NK-92 treated with Interleukin-12 subunit alpha and Interleukin-12 subunit beta, amount 100 ng/mL, for 24 hours (cell line): ENCODE measurements at regions not wholly inside any gene's neighbourhood (a gene's known extent, or its start where the extent isn't known, plus 50 kb on each side); places are given as distances from the start of the nearest gene placed in this dataset.

Experiments used
- DNase-seq: peaks from one replicate; lab custom pipeline; 2025; lab: John Stamatoyannopoulos, UW

DNA sequence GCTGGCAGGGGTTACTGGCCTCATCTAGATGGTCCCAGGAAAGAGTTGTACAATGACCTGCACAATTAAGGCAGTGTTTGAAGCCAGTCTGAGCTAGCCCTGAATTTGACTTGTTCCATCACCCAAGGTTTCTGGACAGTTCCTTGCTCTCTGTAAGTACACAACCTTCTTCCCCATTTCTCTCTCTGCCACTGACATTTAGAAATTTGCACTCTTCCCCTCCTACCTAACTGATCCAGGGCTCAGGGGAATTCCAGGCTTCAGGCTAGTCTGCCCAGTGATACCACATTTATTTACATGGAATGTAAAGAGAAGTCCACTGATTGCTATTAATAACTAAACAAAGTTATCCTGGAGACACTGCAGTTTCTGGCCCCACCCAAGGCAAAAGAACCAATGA, 139.0 kb upstream of the GPR26 start:
- no peak for DNase-seq

DNA sequence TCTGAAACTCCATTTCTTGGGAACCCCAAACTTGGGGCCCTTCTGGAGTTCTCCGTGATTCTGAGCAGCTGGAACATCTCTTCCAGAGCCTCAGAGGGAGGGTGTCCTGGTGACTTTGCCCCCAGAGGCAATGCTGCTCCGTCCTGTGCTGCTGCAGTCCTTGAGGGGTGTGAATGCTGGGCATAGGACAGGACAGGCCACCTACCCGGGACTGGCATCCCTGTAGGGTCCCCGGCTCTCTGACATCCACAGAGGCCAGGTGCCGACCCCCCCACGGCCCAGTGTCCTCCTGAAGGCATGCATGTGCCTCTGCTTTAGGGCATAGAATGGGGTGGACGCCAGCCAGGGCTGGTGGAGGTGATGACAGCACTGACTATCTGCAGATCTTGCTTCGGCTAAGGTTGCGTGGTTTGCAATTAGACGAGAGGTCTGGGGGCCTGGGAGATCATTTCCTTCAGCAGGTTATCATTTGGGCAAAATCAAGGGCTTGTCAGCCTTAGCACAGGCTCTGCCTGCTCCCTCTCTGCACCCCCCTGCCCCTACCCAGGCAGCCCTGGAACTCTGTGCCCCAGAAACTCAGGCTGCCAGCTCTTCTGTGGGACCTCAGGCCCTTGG, 136.9 kb upstream of the GPR26 start:
- DNase-seq: no peak

DNA sequence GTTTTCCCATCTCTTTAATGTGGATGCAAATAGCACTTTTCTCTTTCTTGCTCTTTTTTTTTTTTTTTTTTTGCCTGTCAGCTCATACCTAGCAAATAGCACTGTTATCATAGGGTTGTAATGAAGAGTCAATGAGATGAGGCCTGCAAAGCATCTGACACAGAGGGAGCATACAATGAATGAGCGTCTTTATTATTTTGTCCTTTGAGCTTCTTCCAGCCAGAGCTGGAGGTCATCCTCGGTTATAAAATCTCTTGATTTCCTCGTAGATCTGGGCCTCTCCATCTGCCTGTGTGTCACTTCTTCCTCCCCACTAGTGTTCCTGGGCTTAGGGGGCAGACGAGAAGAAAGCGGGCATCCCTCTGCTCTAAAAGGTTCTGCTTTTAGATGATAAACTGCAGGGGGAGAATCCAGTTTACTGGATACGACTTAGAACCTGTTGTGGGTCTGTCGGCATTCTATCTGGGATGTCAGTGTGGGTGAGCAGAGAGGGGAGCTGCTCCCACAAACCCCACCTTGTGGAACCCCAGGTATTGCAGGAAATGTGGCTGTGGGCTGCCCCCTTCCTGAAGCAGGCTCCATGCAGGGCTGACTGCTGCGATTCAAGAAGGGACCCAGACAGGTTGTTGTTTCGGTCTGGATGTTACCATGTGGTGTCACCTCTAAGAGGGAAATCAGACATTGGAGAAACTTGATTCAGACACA, 135.8 kb upstream of the GPR26 start:
- no peak for DNase-seq

DNA sequence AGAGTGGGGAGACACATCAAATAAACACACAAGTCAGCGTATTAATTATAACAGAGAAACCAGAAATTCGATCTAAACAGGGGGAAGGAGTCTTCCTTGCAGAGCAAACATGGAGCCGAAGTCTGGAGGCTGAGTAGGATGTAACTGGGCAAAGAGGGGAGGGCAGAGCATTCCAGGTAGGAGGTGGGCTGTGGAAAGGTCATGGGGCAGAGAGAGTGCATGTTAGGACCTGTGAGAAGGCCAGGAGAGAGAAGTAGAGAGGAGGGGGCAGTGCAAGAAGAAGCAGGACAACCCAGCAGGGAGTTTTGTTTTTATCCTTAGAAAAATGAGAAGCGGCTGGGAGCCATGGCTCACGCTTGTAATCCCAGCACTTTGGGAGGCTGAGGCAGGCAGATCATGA, 130.8 kb upstream of the GPR26 start:
- DNase-seq: no peak

DNA sequence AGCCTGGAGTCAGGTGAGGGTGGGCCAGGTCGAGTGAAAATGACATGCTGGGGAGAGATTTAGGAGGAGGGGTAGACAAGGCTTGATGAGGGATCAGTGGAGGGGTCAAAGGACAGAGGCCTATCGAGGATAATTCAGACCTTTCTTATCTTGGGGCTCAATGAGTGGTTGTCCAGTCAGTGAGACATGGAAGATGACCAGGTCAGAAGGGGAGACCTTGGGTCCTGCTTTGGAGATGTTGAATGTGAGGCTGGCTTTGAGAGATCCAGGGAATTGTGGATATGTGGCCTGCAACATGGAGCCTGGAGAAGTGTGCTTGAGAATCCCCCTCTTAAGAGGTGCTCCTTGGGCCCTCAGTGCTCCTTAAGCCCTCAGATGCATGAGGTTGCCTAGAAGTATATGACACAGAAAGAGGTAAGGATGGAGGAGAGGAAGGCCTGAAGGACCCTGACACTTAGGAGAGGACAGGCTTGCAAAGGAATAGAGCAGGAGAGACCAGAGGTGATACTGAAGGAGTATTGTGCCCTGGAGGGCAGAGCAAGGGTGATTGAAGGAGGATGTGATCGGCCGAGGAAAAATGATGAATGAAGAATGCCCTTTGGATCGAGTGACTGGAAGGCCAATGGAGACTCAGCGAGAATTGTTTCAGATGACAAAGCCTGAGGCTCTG, 129.8 kb upstream of the GPR26 start:
- DNase-seq: no peak

DNA sequence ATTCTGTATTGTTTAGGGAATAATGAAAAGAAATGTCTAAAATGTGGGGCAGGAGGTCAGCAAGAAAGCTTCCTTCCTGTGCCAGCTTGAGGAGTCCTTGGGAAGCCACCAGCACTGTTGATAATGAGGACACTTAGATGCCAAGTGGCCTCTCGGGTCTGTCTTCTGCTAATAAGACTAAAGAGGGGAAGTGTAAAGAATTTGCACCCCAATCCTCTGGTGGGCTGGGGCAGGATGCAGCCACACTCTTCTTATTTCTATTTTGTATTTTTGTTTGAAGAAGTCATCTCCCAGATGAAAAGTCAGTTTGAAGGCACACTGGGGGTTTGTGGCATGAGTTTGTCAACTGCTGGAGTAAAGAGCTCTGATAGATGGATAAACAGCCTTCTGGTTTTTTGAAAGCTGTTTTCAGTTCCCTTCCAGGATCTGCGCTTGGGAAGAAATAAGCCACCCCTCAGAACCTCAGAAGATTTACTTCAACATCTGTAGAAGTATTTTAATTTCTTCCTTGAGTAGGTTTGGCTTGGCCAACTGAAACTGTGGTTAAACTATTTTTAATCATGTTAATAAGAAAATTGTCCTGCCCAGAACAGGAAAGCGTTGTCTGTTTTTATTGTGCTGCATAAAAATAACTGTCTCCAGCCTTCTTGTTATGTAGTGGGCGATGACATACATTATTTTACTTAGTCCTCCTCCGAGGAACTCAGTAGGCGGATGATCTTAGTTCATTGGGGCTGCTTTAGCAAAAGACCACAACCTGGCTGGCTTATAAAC, 128.8 kb upstream of the GPR26 start:
- no peak for DNase-seq

DNA sequence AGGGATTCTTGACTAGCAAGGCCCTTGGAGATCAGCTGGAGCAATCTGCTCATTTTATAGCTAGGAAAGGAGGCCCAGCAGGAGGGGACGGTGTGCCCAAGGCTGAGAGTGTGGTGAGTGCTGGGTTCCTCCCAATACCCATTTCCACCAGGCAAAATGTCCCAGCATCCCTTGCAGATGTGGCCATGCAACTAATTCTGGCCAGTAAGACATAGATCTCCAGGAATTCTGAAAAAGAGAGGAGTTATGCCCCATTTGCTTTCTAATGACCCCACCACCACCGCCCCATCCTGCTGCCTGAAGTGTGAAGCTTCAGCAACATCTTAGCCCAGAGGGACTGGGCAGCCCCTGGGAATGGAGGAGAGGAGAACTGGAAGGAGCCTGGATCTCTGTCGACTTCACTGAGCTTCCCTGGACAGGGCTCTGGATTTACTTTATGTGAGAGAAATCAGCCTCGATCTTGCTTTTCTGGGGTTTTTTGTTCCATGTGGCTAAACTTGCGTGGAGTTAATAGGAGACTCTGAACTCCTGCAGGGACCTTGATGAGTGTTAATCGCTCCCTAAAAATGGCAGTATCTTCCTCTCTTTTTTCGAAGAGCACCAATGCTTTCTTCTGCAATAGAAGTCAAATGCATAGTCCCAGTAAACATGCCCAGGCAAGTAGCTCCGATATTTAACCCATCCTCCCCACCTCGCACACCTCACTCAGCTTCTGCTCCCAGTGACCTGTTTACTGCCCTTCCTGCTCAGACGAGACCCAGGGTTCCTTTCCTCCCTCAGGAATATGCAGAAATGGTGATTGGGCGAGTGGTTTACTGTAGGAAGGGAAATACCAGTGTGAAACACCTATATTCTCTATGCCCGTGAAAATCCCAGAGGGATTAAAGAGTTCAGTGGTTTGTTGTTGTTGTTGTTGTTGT, 127.5 kb upstream of the GPR26 start:
- no peak for DNase-seq

DNA sequence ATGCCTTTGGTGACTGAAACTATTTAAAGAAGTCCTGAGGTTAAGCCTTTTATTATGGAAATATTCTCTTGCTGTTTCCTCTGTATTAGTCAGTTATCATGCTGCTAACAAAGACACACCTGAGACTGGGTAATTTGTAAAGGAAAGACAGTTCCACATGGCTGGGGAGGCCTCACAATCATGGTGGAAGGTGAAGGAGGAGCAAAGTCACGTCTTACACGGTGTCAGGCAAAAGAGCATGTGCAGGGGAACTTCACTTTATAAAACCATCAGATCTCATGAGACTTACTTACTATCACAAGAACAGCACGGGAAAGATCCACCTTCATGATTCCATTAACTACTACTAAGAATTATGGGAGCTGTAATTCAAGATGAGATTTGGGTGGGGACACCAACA, 121.2 kb upstream of the GPR26 start:
- no peak for DNase-seq

DNA sequence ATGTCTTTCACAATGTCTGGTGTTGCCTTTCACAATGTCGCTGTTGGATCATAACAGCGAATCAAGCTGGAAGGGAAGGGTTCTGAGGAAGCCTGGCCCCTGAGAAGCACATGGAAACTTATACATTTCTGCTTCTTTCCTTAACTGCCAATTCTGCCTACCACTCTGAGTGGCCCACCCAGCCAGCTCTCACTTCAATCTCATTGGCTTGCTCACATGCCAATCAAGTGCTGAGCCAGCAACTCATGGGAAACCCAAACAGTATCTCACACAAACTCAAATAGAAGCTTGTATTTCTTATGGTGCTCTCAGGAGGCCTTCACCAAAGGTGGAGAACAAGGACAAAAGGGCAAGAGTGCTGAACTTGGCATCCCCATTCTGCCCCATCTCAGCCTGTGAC, 117.4 kb upstream of the GPR26 start:
- DNase-seq: no peak

DNA sequence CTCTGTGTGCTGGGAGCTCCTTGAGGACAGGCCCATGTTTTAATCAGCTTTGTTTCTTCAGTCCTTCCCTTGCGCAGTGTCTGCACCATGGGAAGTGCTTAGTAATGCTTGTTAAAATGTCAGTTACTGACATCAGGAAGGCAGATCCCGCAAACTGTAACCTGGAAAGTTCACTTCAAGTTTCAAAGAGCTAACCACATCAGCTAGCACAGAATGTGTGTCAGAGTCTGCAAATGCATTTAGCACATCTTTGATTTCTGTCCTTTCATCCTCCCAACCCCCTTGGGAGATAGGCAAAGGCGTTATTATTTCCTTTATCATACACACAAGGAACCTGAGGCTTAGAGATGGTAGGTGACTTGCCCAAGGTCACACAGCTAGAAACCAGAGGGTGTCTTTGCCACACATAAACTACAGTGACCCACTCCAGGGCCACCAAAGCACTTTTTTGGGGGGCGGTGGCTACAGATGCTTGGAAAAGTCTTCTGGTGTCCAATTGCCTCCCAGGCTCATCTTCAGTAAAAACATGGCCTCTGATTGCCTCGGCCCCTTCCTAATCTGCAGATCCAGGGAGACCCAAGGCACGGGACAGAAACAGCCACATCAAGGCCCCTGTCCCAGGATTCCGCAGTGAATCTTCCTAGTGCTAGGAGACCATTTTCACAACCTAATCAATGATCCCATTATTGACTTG, 116.2 kb upstream of the GPR26 start:
- no peak for DNase-seq

DNA sequence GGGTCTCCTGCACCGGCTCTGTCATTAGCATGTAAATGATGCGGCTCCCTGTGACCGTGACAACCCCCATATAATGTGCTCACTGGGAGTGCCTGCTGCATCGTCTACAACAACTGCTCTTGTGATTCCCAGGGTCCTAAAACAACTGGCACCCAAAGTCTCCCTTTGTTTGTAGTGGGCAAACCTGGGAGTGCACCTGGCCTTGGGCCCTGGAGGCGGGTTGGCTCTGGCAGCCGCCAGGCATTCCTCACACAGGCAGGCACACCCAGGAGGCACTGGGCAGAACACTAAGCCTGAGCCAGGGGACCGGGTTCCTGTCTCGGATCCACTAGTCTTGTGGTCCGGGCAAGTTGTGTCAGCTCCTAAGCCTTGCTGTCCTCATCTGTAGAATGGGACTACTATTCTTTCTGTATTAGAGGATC, 115.5 kb upstream of the GPR26 start:
- DNase-seq: no peak

DNA sequence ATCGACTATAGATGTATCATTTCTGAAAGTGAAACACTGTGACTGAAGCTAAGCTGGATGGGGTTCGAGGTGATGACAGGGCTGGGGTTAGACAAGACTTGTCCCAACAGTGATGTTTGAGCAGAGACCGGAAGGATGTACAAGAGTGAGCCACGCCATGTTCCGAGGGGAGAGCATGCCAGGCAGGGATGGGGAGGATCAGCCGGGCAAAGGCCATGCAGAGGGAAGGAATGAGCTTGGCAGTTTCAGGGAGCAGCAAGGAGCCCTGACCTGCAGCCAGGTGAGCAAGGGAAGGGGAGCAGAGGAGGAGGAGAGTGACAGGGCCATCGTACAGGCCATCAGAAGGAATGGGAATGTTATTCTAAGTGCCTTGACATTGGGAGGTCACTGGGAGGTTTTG, 114.9 kb upstream of the GPR26 start:
- no peak for DNase-seq

DNA sequence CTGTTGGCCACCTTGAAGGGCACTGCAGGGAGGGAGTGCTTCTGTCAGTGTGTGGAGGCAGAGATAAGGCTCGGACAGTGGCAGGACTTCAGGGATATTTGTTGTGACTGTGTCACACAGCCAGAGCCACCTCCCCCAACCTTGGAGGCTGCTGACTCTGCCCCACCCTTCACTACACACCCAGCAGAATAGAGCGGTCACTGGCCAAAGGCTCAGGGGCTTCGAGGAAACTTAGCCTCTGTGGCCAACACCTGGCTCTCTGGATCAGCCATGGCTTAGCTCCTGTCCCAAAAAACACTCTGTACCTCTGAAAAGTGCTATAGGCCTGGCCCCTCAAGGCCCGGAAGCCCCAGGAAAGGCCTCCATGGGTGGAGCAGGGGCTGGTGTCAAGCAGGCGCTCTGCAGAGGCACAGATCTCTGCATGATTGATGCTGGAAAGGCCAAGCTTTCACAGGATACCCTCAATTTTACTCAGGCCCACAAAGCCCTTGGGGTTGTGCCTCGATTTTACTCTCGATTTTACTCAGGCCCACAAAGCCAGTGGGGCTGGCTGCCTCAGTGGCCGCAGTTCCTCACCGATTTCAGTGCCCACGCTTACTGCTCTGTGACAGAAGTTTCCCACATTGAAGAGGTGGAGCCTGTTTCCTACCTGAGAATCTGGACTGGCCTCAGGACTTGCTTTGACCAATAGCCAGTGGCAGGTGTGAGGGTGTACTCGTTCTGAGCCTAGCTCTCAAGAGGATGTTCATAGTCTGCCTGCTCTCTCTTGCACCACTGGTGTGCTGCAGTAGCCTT, 113.2 kb upstream of the GPR26 start:
- DNase-seq: no peak

DNA sequence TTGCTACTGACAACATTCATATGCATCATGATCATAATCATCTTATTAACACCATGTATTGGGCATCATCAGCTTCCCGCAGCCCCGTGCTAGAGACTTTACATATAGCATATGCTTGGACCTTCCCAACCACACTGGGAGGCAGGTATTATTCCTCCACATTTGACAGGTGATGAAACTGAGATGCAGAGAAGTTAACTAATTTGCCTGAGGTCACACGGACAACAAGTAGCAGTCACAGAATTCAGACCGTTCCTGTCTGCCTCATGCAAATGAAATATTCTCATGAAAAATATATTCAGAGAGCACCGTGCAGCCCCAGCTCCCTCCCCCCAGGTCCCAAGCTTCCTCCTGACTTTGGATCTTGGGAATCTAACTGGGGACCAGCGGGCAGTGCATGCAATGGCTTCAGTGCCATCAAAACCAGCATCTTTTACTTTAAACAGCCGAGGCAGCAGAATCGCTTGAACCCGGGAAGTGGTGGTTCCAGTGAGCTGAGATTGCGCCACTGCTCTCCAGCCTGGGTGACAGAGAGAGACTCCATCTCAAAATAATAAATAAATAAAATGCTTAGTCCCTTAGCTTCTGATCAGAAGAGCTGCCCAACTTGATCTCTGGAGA, 112.2 kb upstream of the GPR26 start:
- DNase-seq: no peak

DNA sequence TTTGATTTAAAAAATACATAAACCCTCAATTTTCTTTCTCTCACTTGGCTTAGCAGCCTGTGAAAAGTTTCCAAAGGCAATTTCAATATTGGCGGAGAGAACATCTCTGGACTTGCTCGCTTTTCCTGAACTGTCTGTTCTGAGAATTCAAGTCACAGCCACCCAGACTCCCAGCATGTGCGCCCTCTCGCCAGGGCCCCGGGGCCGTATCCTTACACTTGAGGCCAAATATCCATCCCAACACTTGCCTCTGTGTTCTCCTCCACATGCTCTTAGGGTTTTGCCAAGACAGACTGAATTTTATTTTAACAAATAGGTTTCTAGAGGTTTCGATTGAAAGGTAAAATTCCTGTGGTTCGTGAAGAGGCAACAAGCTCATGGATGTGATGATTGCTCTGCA, 111.5 kb upstream of the GPR26 start:
- no peak for DNase-seq

DNA sequence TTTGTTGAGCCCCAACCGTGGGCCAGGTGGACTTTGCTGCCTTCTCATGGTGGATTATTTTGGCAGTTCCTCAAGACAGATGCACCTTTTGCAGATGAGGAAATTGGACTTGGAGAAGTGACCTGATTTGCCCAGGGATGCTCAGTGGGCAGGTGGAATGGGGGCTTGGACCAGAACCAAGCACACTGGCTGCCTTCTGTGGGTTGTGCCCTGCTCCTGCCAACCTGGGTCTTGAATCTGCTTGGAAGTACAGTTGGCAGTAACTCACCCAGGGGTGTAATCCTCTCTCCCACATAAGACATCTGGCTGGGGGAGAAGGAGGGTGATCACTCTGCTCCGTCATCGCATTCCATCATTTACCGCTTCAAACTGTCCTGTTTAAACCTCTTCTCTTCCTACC, 110.5 kb upstream of the GPR26 start:
- DNase-seq: no peak

DNA sequence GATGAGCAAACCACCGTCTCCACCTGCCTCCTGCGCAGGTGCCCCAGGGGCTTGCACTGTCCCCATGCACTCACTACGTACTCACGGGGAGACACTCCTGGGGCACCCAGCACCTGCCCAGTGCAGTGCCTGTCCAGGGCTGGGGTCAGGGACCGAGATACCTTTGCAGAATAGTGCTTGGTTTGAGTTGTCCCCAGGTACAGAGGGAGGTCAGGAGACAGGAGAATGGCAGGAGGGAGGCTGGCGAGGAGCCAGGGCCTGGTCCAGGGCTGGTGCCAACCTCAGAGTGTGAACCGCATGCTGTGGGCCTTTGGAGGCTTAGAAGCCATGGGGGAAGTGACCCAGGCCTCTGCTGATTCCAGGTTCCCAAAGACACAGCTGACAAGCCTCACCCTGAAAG, 110.1 kb upstream of the GPR26 start:
- no peak for DNase-seq

DNA sequence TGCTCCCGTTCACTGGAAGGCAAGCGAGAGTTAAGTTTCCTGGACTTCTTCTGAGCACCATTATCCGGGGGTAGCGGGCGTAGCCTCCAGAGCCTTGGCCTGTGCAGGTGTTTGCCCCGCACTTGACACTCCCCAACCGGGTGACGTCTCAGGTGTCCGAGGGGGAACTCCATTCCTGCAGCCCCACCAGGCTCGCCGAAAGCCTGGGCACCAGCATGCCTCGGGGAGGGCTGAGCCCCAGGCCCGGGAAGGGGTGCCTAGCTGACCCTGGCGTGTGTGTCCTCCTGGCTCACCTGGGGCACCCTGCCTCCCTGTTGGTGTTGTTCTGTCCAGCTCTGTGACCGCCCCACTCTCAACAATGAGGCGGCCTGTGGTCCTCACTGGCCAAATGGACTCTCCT, 109.4 kb upstream of the GPR26 start:
- no peak for DNase-seq

DNA sequence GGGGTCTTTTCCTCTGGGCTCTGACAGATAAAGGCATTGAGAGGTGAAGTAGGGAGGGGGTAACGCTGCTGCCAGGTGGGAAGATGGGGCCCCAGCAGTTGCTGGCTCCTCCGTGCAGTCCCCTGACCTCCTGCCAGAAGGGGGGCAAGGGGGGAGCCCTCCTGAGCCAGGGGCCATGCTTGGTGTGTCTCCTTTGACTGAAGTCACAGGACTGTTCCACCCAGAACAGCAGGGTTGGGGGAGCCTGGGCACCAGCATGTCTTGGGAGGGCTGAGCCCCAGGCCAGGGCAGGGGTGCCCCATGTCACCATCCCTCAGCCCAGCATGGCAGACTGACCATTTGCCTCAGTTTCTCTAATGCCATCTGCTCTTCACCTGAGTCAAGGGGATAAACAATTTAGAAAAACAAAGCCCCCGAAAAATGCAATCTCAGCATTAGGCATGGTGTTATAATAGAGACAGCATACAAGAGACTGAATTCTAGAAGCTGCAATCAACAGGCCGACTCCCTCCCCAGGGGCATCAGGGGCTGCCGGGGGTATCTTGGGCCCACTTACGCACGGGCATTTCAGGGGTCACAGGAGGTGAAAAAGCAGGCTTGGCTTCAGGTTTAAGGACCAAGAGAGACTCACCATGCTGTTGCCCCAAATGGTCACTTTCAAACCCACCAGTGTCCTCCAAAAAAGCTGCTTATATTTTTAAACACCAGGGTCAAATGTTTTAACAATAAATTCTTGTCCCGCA, 108.6 kb upstream of the GPR26 start:
- no peak for DNase-seq
